ENCODE measurements at regions not wholly inside any gene's neighbourhood (a gene's known extent, or its start where the extent isn't known, plus 50 kb on each side); places are given as distances from the start of the nearest gene placed in this dataset.
A peak's percentile ranks its signal among the peaks of the same experiment; 100 is the strongest.

DNA sequence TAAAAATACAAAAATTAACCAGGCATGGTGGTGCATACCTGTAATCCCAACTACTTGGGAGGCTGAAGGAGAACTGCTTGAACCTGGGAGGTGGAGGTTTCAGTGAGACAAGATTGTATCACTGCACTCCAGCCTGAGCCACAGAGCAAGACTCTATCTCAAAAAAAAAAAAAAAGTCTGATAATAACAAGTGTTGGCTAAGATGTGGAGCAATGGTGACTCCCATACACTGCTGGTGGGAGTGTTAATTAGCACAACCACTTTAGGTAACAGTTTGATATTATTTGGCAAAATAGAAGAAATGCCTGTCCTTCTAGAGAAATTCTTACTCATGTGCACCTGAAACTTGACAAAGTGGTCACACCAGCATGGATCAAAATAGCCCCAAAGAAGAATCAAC, 106.2 kb upstream of the SLC34A2 start:
- no peak for DNase-seq
- TF ChIP-seq, protein P1, sequence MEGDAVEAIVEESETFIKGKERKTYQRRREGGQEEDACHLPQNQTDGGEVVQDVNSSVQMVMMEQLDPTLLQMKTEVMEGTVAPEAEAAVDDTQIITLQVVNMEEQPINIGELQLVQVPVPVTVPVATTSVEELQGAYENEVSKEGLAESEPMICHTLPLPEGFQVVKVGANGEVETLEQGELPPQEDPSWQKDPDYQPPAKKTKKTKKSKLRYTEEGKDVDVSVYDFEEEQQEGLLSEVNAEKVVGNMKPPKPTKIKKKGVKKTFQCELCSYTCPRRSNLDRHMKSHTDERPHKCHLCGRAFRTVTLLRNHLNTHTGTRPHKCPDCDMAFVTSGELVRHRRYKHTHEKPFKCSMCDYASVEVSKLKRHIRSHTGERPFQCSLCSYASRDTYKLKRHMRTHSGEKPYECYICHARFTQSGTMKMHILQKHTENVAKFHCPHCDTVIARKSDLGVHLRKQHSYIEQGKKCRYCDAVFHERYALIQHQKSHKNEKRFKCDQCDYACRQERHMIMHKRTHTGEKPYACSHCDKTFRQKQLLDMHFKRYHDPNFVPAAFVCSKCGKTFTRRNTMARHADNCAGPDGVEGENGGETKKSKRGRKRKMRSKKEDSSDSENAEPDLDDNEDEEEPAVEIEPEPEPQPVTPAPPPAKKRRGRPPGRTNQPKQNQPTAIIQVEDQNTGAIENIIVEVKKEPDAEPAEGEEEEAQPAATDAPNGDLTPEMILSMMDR (IDR thresholded peaks at IDR 0.05) = no peak
- no peak for TF ChIP-seq POLR2A (IDR thresholded peaks at IDR 0.05)
- no peak for TF ChIP-seq EP300 (IDR thresholded peaks at IDR 0.05; ENCODE audit: low read depth)
- TF ChIP-seq POLR2AphosphoS5 (IDR thresholded peaks at IDR 0.05) = no peak
- Histone ChIP-seq H3K4me3 (no peak overlapping the region), H3K36me3 (no peaks in the 10 kb centered on the region), H3K4me1 (peaks cover 0 to 31% (median 11%) of the 10 kb centered on the region in 4 donors), H3K27ac (no peak overlapping the region), H3K27me3 (peaks cover 4% of the 10 kb centered on the region), H3K9me3 (no peaks in the 10 kb centered on the region)
- in situ Hi-C loops (cut with MboI; ENCODE audit: low pct_ligation_motif_present in 1 of 4, low pct_unique_long_range_greater_than_20kb in 1 of 4, low sequenced_read_pairs in 3 of 4) (no loop called here), intact Hi-C loops (cut with DNase I; ENCODE audit: low total_unique reads) (no loop called here)

DNA sequence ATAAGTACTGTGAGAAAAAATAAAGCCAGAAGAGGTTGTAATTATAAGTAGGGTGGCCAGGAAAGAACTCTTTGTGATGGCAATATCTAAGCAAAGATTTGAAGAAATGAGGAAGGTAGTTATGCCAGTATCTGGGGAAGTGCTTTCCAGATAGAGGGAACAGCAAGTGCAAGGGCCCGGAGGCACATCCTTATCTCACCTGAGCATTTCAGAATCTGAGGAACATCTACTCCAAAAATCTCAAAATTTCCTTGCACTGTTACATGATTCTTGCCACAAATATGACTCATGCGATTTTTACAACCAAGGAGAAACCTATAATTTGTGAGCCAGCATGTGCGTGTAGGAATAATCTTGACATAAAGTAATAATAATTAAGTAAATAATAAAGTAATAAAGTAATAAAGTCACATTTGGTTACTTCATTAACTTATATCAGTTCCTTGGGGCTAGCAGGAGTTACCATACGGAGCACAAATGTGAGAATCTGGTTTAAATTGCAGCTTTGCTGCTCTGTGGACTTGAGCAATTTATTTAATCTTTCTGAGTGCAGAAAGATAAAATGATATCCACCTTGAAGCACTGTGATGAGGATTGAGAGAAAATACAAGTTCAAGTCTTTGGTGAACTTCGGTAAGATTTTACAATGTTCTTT, 105.1 kb upstream of the SLC34A2 start:
- intact Hi-C loops (cut with DNase I; ENCODE audit: low total_unique reads) = no loop called here
- no peak for DNase-seq
- Histone ChIP-seq H3K9me3 (no peaks in the 10 kb centered on the region), H3K27me3 (peaks cover 4% of the 10 kb centered on the region), H3K36me3 (no peaks in the 10 kb centered on the region), H3K4me3 (no peak overlapping the region), H3K27ac (no peak overlapping the region), H3K4me1 (peaks cover 0 to 31% (median 11%) of the 10 kb centered on the region in 4 donors)
- 45 to 59% methylated on average over 5 of the region's 5 CpGs for WGBS, 2 donors (ENCODE audit: low coverage in 1 of 2)
- in situ Hi-C loops (cut with MboI; ENCODE audit: low pct_ligation_motif_present in 1 of 4, low pct_unique_long_range_greater_than_20kb in 1 of 4, low sequenced_read_pairs in 3 of 4) = no loop called here
- TF ChIP-seq EP300 (IDR thresholded peaks at IDR 0.05; ENCODE audit: low read depth) (no peak), POLR2A (IDR thresholded peaks at IDR 0.05) (no peak), POLR2AphosphoS5 (IDR thresholded peaks at IDR 0.05) (no peak)
- TF ChIP-seq, protein P1 (IDR thresholded peaks at IDR 0.05) = no peak

DNA sequence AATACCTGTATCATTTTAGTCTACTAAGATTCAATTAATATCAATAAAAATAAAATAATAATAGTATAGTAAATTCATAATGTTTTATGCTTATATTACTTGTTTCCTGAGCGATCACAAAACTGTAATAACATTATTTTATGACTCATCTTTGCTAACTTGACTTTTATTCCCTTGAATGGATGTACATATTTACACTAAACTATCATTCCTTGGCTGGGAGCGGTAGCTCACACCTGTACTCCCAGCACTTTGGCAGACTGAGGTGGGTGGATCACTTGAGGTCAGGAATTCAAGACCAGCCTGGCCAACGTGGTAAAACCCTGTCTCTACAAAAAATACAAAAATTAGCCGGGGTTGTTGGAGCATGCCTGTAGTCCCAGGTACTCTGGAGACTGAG, 104.0 kb upstream of the SLC34A2 start:
- intact Hi-C loops (cut with DNase I; ENCODE audit: low total_unique reads) (no loop called here), in situ Hi-C loops (cut with MboI; ENCODE audit: low pct_ligation_motif_present in 1 of 4, low pct_unique_long_range_greater_than_20kb in 1 of 4, low sequenced_read_pairs in 3 of 4) (no loop called here)
- H3K4me1 ChIP-seq = peaks cover 0 to 31% (median 11%) of the 10 kb centered on the region in 4 donors
- 25 to 35% methylated on average over 1 to 4 of the region's 4 CpGs for WGBS, 2 donors (ENCODE audit: low coverage in 1 of 2)
- peak overlapping the region; percentile 27 to 58 (median 42) for H3K27ac ChIP-seq
- H3K36me3 ChIP-seq = no peaks in the 10 kb centered on the region
- TF ChIP-seq POLR2AphosphoS5 (IDR thresholded peaks at IDR 0.05) (peak in 1 of 3 donors; percentile 59), EP300 (IDR thresholded peaks at IDR 0.05; ENCODE audit: low read depth) (no peak)
- H3K27me3 ChIP-seq = peaks cover under 1% of the 10 kb centered on the region
- peak; percentile 57 for DNase-seq
- H3K9me3 ChIP-seq = no peaks in the 10 kb centered on the region
- no peak overlapping the region for H3K4me3 ChIP-seq

DNA sequence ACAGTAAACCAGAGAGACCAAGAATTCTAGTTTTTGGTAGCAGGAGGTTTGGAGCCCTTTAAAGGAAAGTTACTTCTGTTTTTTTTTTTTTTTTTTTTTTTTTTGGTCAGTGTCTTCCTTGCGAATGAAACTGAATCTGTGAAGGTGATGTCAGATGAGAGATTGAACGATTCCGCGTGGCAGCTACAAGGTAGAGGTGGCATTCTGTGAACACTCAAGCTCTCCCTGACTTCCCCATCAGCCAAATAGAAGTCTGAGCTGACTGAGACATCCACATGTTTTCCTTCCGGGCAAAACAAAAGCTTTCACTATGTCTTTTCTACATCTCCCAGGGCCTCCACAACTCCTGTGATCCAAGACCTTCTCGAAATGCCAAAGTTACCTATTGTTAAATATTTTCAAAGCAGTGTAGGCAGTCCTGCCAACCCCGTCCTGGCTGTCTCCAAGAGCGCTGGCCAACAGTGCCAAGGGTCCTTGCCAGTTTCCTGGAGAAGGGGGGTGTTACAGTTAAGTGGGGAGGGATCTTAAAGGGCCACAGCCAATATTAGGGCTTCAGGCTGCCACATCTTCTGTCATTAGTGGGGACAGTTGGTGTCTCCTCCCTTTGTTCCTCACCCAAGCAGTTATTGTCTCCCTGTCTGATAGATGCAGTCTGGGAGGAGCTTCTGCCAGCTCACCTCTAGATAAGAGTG, 102.9 kb upstream of the SLC34A2 start:
- intact Hi-C loops (cut with DNase I; ENCODE audit: low total_unique reads) (no loop called here), in situ Hi-C loops (cut with MboI; ENCODE audit: low pct_ligation_motif_present in 1 of 4, low pct_unique_long_range_greater_than_20kb in 1 of 4, low sequenced_read_pairs in 3 of 4) (no loop called here)
- Histone ChIP-seq H3K36me3 (no peaks in the 10 kb centered on the region), H3K4me1 (peaks cover 0 to 31% (median 11%) of the 10 kb centered on the region in 4 donors), H3K9me3 (no peaks in the 10 kb centered on the region), H3K27ac (peak overlapping the region in 3 of 4 donors; percentile 8 to 56 (median 50)), H3K27me3 (no peaks in the 10 kb centered on the region), H3K4me3 (no peak overlapping the region)
- peak; percentile 53 for DNase-seq
- TF ChIP-seq POLR2A (IDR thresholded peaks at IDR 0.05) = no peak
- WGBS, 2 donors (ENCODE audit: low coverage in 1 of 2) = 8 to 33% methylated on average over 2 to 8 of the region's 8 CpGs

DNA sequence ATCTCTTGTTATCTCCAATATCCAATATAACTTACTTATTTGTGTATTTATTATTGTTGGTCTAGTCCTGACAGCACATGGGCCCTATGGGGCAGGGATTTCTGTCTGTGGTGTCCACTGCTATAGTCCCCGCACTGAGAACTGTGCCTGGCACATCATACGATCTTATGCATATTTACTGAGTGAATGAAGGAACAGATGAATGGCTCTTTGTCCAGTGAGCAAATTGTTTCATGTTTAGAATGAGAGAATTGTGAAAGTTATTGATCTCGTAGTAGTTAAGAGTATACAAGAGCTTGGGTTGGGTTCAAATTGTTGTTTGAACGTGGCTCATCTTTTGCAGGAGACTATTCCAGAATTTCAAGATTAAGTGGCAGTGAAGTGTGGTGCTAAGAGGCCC, 96.1 kb upstream of the SLC34A2 start:
- TF ChIP-seq EP300 (IDR thresholded peaks at IDR 0.05; ENCODE audit: low read depth) = no peak
- TF ChIP-seq, protein P1 (IDR thresholded peaks at IDR 0.05) = no peak
- TF ChIP-seq POLR2A (IDR thresholded peaks at IDR 0.05) = no peak
- no peak for TF ChIP-seq POLR2AphosphoS5 (IDR thresholded peaks at IDR 0.05)
- no peaks in the 10 kb centered on the region for H3K9me3 ChIP-seq
- no peak overlapping the region for H3K4me3 ChIP-seq
- in situ Hi-C loops (cut with MboI; ENCODE audit: low pct_ligation_motif_present in 1 of 4, low pct_unique_long_range_greater_than_20kb in 1 of 4, low sequenced_read_pairs in 3 of 4) (no loop called here), intact Hi-C loops (cut with DNase I; ENCODE audit: low total_unique reads) (no loop called here)
- H3K36me3 ChIP-seq = no peaks in the 10 kb centered on the region
- no peak for DNase-seq
- no peaks in the 10 kb centered on the region for H3K27me3 ChIP-seq
- H3K4me1 ChIP-seq = no peaks in the 10 kb centered on the region
- H3K27ac ChIP-seq = no peak overlapping the region
- WGBS, 2 donors (ENCODE audit: low coverage in 1 of 2) = 59 to 85% methylated on average over 2 to 4 of the region's 4 CpGs
